GM18502 (cell line): ENCODE measurements at regions not wholly inside any gene's neighbourhood (a gene's known extent, or its start where the extent isn't known, plus 50 kb on each side); places are given as distances from the start of the nearest gene placed in this dataset.

ENCODE experiments used
- ATAC-seq: cut with Tn5 transposase; IDR thresholded peaks from one replicate; pipeline ENCODE4 v1.9.1; 2021; ENCODE audit warnings: mild to moderate bottlenecking; ENCODE audit not compliant: unreplicated experiment, poor library complexity

GRCh38 chr13:74835579-74835978 lies 646.4 kb downstream of the TBC1D4 start:
- ATAC-seq, result no peak

GRCh38 chr13:74825938-74826246 lies 656.1 kb downstream of the TBC1D4 start:
- no peak for ATAC-seq

- ATAC-seq, result no peak
Measured at GRCh38 chr13:74825152-74825937, 656.6 kb downstream of the TBC1D4 start.

GRCh38 chr13:74820809-74821208 lies 661.2 kb downstream of the TBC1D4 start:
- no peak for ATAC-seq

- no peak for ATAC-seq
Measured at GRCh38 chr13:74819549-74819948, 662.4 kb downstream of the TBC1D4 start.

GRCh38 chr13:74816737-74817136 lies 665.2 kb downstream of the TBC1D4 start:
- no peak for ATAC-seq

- ATAC-seq, result no peak
Measured at GRCh38 chr13:74796157-74796556, 662.0 kb upstream of the KLF12 start.

- ATAC-seq, result no peak
Measured at GRCh38 chr13:74795526-74795925, 661.3 kb upstream of the KLF12 start.

GRCh38 chr13:74794582-74794981 lies 660.4 kb upstream of the KLF12 start:
- ATAC-seq, result no peak

GRCh38 chr13:74794147-74794546 lies 659.9 kb upstream of the KLF12 start:
- ATAC-seq, result no peak

GRCh38 chr13:74784959-74785358 lies 650.8 kb upstream of the KLF12 start:
- ATAC-seq, result no peak

- no peak for ATAC-seq
Measured at GRCh38 chr13:74778946-74779345, 644.7 kb upstream of the KLF12 start.

GRCh38 chr13:74778087-74778486 lies 643.9 kb upstream of the KLF12 start:
- no peak for ATAC-seq

- no peak for ATAC-seq
Measured at GRCh38 chr13:74774264-74774663, 640.1 kb upstream of the KLF12 start.

- no peak for ATAC-seq
Measured at GRCh38 chr13:74773248-74773647, 639.0 kb upstream of the KLF12 start.

- no peak for ATAC-seq
Measured at GRCh38 chr13:74771964-74772363, 637.8 kb upstream of the KLF12 start.

GRCh38 chr13:74770361-74770760 lies 636.2 kb upstream of the KLF12 start:
- ATAC-seq, result no peak

- no peak for ATAC-seq
Measured at GRCh38 chr13:74769333-74769732, 635.1 kb upstream of the KLF12 start.

GRCh38 chr13:74768521-74769085 lies 634.4 kb upstream of the KLF12 start:
- ATAC-seq, result no peak

- ATAC-seq, result no peak
Measured at GRCh38 chr13:74767050-74767449, 632.8 kb upstream of the KLF12 start.

GRCh38 chr13:74765955-74766354 lies 631.8 kb upstream of the KLF12 start:
- ATAC-seq, result no peak
